ENCODE measurements at regions not wholly inside any gene's neighbourhood (a gene's known extent, or its start where the extent isn't known, plus 50 kb on each side); places are given as distances from the start of the nearest gene placed in this dataset.

- Histone ChIP-seq H3K4me1 (no peaks in the 10 kb centered on the region), H3K36me3 (no peaks in the 10 kb centered on the region), H3K27me3 (no peaks in the 10 kb centered on the region), H3K9me3 (no peaks in the 10 kb centered on the region), H3K27ac (no peak overlapping the region), H3K4me3 (replicated peaks in 1 of 3) (no peak overlapping the region)
- TF ChIP-seq POLR2A (IDR thresholded peaks at IDR 0.05) (no peak), CTCF (IDR thresholded peaks at IDR 0.05) (no peak)
- WGBS, 2 donors, result 76 to 79% methylated on average over 2 of the region's 2 CpGs
- intact Hi-C loops (cut with DNase I), result no loop called here
- no peak for DNase-seq
These were observed 593.3 kb downstream of the KCTD8 start for GRCh38 chr4:43855283-43855682.

DNA sequence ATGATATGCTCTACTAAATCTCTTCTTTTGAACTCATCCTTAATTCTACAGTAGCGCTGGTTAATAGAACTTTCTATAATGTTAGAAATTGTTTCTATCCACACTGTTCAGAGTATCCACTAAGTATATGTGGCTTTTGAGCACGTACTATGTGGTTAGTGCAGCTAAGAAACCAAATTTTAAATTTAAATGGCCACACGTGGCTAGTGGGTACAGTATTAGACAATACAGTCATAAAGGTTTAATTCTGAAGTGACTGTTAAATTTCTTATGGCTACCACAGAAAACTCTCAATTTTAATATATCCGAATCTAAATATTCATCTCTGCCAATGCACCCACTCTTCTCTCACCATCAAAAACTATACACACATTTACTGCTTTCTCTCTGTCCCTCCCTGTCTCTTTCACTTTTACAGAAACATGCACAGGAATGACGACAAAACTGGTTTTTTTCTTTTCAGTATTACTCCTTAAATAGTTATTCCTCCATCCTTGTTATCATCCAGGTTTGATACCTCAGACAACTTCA lies 583.9 kb downstream of the KCTD8 start:
- TF ChIP-seq CTCF (IDR thresholded peaks at IDR 0.05) (no peak), POLR2A (IDR thresholded peaks at IDR 0.05) (no peak)
- Histone ChIP-seq H3K9me3 (no peaks in the 10 kb centered on the region), H3K36me3 (no peaks in the 10 kb centered on the region), H3K4me1 (no peaks in the 10 kb centered on the region), H3K27me3 (no peaks in the 10 kb centered on the region), H3K4me3 (replicated peaks in 1 of 3) (no peak overlapping the region), H3K27ac (no peak overlapping the region)
- 86 to 88% methylated on average over 5 of the region's 5 CpGs for WGBS, 2 donors
- intact Hi-C loops (cut with DNase I), result no loop called here
- no peak for DNase-seq

- WGBS, 2 donors, result 73 to 79% methylated on average over 2 of the region's 2 CpGs
- Histone ChIP-seq H3K27me3 (no peaks in the 10 kb centered on the region), H3K9me3 (no peaks in the 10 kb centered on the region), H3K4me1 (no peaks in the 10 kb centered on the region), H3K27ac (no peak overlapping the region), H3K36me3 (no peaks in the 10 kb centered on the region), H3K4me3 (replicated peaks in 1 of 3) (no peak overlapping the region)
- TF ChIP-seq POLR2A (IDR thresholded peaks at IDR 0.05), result no peak
- TF ChIP-seq CTCF (IDR thresholded peaks at IDR 0.05), result no peak
- intact Hi-C loops (cut with DNase I), result no loop called here
- no peak for DNase-seq
These were observed 580.7 kb downstream of the KCTD8 start for GRCh38 chr4:43867908-43868307.

- H3K27me3 ChIP-seq, result no peaks in the 10 kb centered on the region
- intact Hi-C loops (cut with DNase I), result no loop called here
- no peaks in the 10 kb centered on the region for H3K36me3 ChIP-seq
- H3K9me3 ChIP-seq, result no peaks in the 10 kb centered on the region
- DNase-seq, result no peak
- WGBS, 2 donors, result 87 to 88% methylated on average over 4 of the region's 4 CpGs
- no peak for TF ChIP-seq POLR2A (IDR thresholded peaks at IDR 0.05)
- TF ChIP-seq CTCF (IDR thresholded peaks at IDR 0.05), result no peak
- no peaks in the 10 kb centered on the region for H3K4me1 ChIP-seq
- H3K4me3 ChIP-seq (replicated peaks in 1 of 3), result no peak overlapping the region
- H3K27ac ChIP-seq, result no peak overlapping the region
These were observed 573.0 kb downstream of the KCTD8 start for GRCh38 chr4:43875655-43876054.

DNA sequence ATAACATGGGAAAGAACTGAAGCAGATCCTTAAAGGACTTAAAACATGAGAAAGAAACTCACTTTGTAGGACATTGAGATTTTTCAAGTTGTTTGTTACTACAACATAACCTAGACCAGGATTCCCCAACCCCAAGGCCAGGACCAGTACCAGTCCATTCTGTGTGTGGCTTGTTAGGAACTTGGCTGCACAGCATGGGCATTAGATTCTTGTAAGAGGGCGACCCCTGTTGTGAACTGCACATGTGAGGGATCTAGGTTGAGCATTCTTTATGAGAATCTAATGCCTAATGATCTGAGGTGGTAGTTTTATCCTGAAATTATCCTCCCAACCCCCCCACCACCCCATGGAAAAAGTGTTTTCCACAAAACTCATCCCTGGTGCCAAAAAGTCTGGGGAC lies 566.1 kb downstream of the KCTD8 start:
- Histone ChIP-seq H3K36me3 (no peaks in the 10 kb centered on the region), H3K27ac (no peak overlapping the region), H3K4me1 (no peaks in the 10 kb centered on the region), H3K27me3 (no peaks in the 10 kb centered on the region), H3K9me3 (no peaks in the 10 kb centered on the region), H3K4me3 (replicated peaks in 1 of 3) (no peak overlapping the region)
- no peak for DNase-seq
- no peak for TF ChIP-seq CTCF (IDR thresholded peaks at IDR 0.05)
- no peak for TF ChIP-seq POLR2A (IDR thresholded peaks at IDR 0.05)
- intact Hi-C loops (cut with DNase I), result no loop called here
- 73 to 76% methylated on average over 1 of the region's 1 CpG for WGBS, 2 donors
